B cell (primary cell): ENCODE measurements at regions not wholly inside any gene's neighbourhood (a gene's known extent, or its start where the extent isn't known, plus 50 kb on each side); places are given as distances from the start of the nearest gene placed in this dataset.

Experiments
- ATAC-seq: fragments of 200-7000 bp; cut with Tn5 transposase; one replicate; pipeline ENCODE4 v1.10.0; 2021; ENCODE audit warnings: low read depth, mild to moderate bottlenecking, moderate number of reproducible peaks, moderate library complexity
- CTCF ChIA-PET: fragments of 350-600 bp; sonication (Branson Sonifier 250); formaldehyde crosslinking; loops from one replicate; lab custom pipeline; 2021; ENCODE audit warnings: antibody characterized with exemption, inconsistent platforms; lab: Charles Lee
- POLR2A ChIA-PET: fragments of 350-600 bp; sonication (Branson Sonifier 250); formaldehyde crosslinking; loops from one replicate; lab custom pipeline; 2021; ENCODE audit warnings: antibody characterized with exemption; lab: Charles Lee
- DNase-seq: peaks from one replicate; pipeline ENCODE4 v3.0.0; 2013
- H2AFZ ChIP-seq: 2 replicates; pipeline ENCODE4 v1.6.1; 2012; ENCODE audit warnings: mild to moderate bottlenecking, low read depth, low read length; ENCODE audit not compliant: insufficient read depth, poor library complexity, severe bottlenecking
- H3K27ac ChIP-seq, 2 donors: 1 replicate in 1 of 2; 2 replicates in 1 of 2; pipeline ENCODE4 v1.5.1; 2012 to 2013; ENCODE audit warnings: low read length in 2 of 2, mild to moderate bottlenecking in 2 of 2, moderate library complexity in 1 of 2
- H3K27me3 ChIP-seq, 4 experiments: fragments of 200-600 bp in 1 of 4; sonication (generic) in 1 of 4; replicated peaks in 1 of 4; 1 replicate in 2 of 4; 2 replicates in 2 of 4; pipeline versions ENCODE4 v1.6.1 to v1.7.0; 2013 to 2016; ENCODE audit warnings: low read length in 3 of 4, mild to moderate bottlenecking in 2 of 4, mixed read lengths in 1 of 4, moderate library complexity in 1 of 4; ENCODE audit not compliant: insufficient read depth in 4 of 4, control insufficient read depth in 3 of 4; ENCODE audit errors: control extremely low read depth in 1 of 4
- H3K36me3 ChIP-seq, 2 experiments: replicated peaks in 1 of 2; 1 replicate in 1 of 2; 2 replicates in 1 of 2; pipeline versions ENCODE4 v1.6.1 to v1.7.1; 2013; ENCODE audit warnings: low read length in 1 of 2; ENCODE audit not compliant: insufficient read depth in 2 of 2, control insufficient read depth in 1 of 2; ENCODE audit errors: control extremely low read depth in 1 of 2, extremely low read depth in 1 of 2
- H3K4me1 ChIP-seq, 2 donors: fragments of 200-600 bp in 1 of 2; sonication (generic) in 1 of 2; 1 replicate in 1 of 2; 2 replicates in 1 of 2; pipeline versions ENCODE4 v1.5.1 to v1.6.1; 2013 to 2017; ENCODE audit warnings: low read length in 2 of 2; ENCODE audit not compliant: control insufficient read depth in 2 of 2, insufficient read depth in 2 of 2
- H3K4me2 ChIP-seq: replicated peaks from 2 replicates; pipeline ENCODE3; 2012; ENCODE audit warnings: mild to moderate bottlenecking, low read depth, low read length; ENCODE audit not compliant: poor library complexity, severe bottlenecking
- H3K4me3 ChIP-seq, 5 experiments: fragments of 200-600 bp in 1 of 5; sonication (generic) in 1 of 5; 1 replicate in 3 of 5; 2 replicates in 2 of 5; pipeline versions ENCODE4 v1.5.1 to v1.7.0; 2011 to 2016; ENCODE audit warnings: low read length in 4 of 5, mild to moderate bottlenecking in 4 of 5, low read depth in 2 of 5, control low read depth in 1 of 5, moderate library complexity in 1 of 5; ENCODE audit not compliant: insufficient read depth in 1 of 5; ENCODE audit errors: control extremely low read depth in 1 of 5, extremely low read depth in 1 of 5
- H3K79me2 ChIP-seq: fragments of 200-600 bp; sonication (generic); one replicate; pipeline ENCODE4 v1.6.0; 2016; ENCODE audit warnings: low read length; ENCODE audit not compliant: control insufficient read depth, insufficient read depth
- H3K9ac ChIP-seq: fragments of 200-600 bp; sonication (generic); 2 replicates; pipeline ENCODE4 v1.6.1; 2017; ENCODE audit warnings: mild to moderate bottlenecking, low read length, moderate library complexity
- H3K9me3 ChIP-seq, 3 donors: one replicate each; pipeline versions ENCODE4 v1.6.1 to v1.7.1; 2013; ENCODE audit warnings: low read length in 2 of 3; ENCODE audit not compliant: control insufficient read depth in 2 of 3, insufficient read depth in 1 of 3; ENCODE audit errors: control extremely low read depth in 1 of 3
- H4K20me1 ChIP-seq: 2 replicates; pipeline ENCODE4 v1.6.0; 2012; ENCODE audit warnings: mild to moderate bottlenecking, low read length; ENCODE audit not compliant: insufficient read depth, control insufficient read depth, poor library complexity, severe bottlenecking
- H3K27ac Mint-ChIP-seq: one replicate; pipeline ENCODE4 v1.8.0; 2021; ENCODE audit warnings: mixed read lengths
- H3K27me3 Mint-ChIP-seq: one replicate; pipeline ENCODE4 v1.8.0; 2021; ENCODE audit warnings: mixed read lengths
- H3K4me1 Mint-ChIP-seq: one replicate; pipeline ENCODE4 v1.8.0; 2021; ENCODE audit warnings: mixed read lengths
- H3K4me3 Mint-ChIP-seq: one replicate; pipeline ENCODE4 v1.8.0; 2021; ENCODE audit warnings: mixed read lengths
- H3K9me3 Mint-ChIP-seq: one replicate; pipeline ENCODE4 v1.8.0; 2022; ENCODE audit warnings: mixed read lengths; ENCODE audit not compliant: insufficient read depth
- CTCF ChIP-seq: fragments of 200-600 bp; IDR thresholded peaks from one replicate; pipeline ENCODE4 v1.8.0; 2022; ENCODE audit warnings: antibody characterized with exemption, mild to moderate bottlenecking
- EZH2 ChIP-seq: IDR thresholded peaks from 2 replicates; pipeline ENCODE4 v1.6.1; 2012; ENCODE audit warnings: borderline replicate concordance, low read depth, mild to moderate bottlenecking, moderate library complexity, low read length; ENCODE audit not compliant: insufficient read depth, poor library complexity, severe bottlenecking
- WGBS: methylation state at CpG from one replicate; pipeline ENCODE4 v1.1.5; 2013; ENCODE audit warnings: missing lambda C conversion rate; ENCODE audit not compliant: insufficient coverage; 5-methylcytosine and 5-hydroxymethylcytosine counted together
- intact Hi-C: fragments of 100-400 bp; cut with micrococcal nuclease; formaldehyde crosslinking; loops from one replicate; pipeline ENCODE4 v1.10.0; 2022

DNA sequence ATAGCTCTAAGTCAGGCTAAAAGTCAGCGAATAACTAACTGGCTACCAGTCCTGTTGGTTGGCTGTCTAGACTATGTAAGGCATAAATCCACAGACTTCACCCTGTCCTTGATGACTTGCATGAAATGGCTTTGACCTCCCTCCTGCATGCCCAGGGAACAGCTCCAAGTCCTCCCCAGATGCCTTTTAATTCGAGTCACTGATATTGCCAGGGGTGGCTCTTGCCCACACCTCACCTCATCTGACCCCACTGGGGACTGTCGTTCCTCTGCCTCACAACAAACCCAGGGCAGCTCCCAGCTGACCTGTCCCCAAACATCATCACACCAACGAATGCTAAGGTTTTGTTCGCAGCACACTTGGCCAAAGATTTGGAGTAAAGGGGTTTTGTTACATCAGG is 396.0 kb upstream of the ID2 start:
- ATAC-seq (no peak), DNase-seq (no peak)
- TF ChIP-seq CTCF (no peak), EZH2 (no peak)
- no peaks in the 10 kb centered on the region for H3K4me1 ChIP-seq
- H3K27me3 Mint-ChIP-seq: peaks cover 57% of the 10 kb centered on the region
- no peak overlapping the region for H3K4me3 Mint-ChIP-seq
- H3K27me3 ChIP-seq: peaks cover 0 to 8% (median 4%) of the 10 kb centered on the region in 4 experiments
- H3K4me1 Mint-ChIP-seq: no peaks in the 10 kb centered on the region
- no peaks in the 10 kb centered on the region for H3K36me3 ChIP-seq
- no peak overlapping the region for H3K27ac ChIP-seq
- CTCF ChIA-PET: no interaction called here
- H3K4me2 ChIP-seq: no peak overlapping the region
- no peak overlapping the region for H3K4me3 ChIP-seq
- H2AFZ ChIP-seq: no peak overlapping the region
- WGBS: 93% methylated on average over 2 of the region's 5 CpGs
- H3K9me3 ChIP-seq: peaks cover 0 to 6% (median 1%) of the 10 kb centered on the region in 3 donors
- H3K9me3 Mint-ChIP-seq: peaks cover 4% of the 10 kb centered on the region
- H4K20me1 ChIP-seq: no peaks in the 10 kb centered on the region
- H3K27ac Mint-ChIP-seq: no peak overlapping the region
- intact Hi-C loops: no loop called here
- H3K9ac ChIP-seq: no peak overlapping the region
- POLR2A ChIA-PET: no interaction called here
- H3K79me2 ChIP-seq: no peaks in the 10 kb centered on the region

DNA sequence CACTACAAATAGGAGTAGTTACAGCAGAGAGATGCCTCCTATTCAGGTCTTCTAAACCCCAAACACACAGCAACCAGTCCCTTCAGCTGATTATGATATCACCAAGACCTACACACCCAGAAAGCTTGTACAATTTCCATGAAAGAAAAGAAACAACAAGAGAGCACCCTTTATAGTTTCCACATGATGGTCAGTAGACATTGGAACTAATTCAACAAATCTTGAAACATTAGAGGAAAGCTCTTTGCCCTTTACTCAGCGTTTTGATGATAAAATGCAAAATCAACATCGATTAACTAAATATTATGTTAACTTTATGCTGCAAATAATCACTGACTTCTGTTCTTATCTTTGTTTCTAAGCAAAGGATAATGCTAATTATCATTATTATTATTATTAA is 393.6 kb upstream of the ID2 start:
- ChIA-PET POLR2A (no interaction called here), CTCF (no interaction called here)
- Histone ChIP-seq H4K20me1 (no peaks in the 10 kb centered on the region), H3K27me3 (peaks cover 0 to 8% (median 4%) of the 10 kb centered on the region in 4 experiments), H3K4me1 (no peaks in the 10 kb centered on the region), H3K9me3 (peaks cover 0 to 6% (median 1%) of the 10 kb centered on the region in 3 donors), H2AFZ (no peak overlapping the region), H3K79me2 (no peaks in the 10 kb centered on the region), H3K4me2 (no peak overlapping the region), H3K9ac (no peak overlapping the region), H3K36me3 (no peaks in the 10 kb centered on the region), H3K27ac (no peak overlapping the region), H3K4me3 (no peak overlapping the region)
- H3K27me3 Mint-ChIP-seq: peaks cover 73% of the 10 kb centered on the region
- intact Hi-C loops: no loop called here
- H3K4me1 Mint-ChIP-seq: no peaks in the 10 kb centered on the region
- no CpG with 5 or more reads among the region's 2 CpGs for WGBS
- no peak overlapping the region for H3K4me3 Mint-ChIP-seq
- H3K9me3 Mint-ChIP-seq: peaks cover 4% of the 10 kb centered on the region
- no peak for ATAC-seq
- DNase-seq: no peak
- no peak overlapping the region for H3K27ac Mint-ChIP-seq
- TF ChIP-seq CTCF: no peak
- TF ChIP-seq EZH2: no peak
